ENCODE measurements at regions not wholly inside any gene's neighbourhood (a gene's known extent, or its start where the extent isn't known, plus 50 kb on each side); places are given as distances from the start of the nearest gene placed in this dataset.

GRCh38 chrX:27391623-27392022 is 71.5 kb downstream of the PPP4R3C start:
- TF ChIP-seq CTCF (IDR thresholded peaks at IDR 0.05) = no peak
- no peak for TF ChIP-seq POLR2A (IDR thresholded peaks at IDR 0.05)
- no peak for TF ChIP-seq POLR2AphosphoS5 (IDR thresholded peaks at IDR 0.05)
